Osteoblast (primary cell): ENCODE measurements at regions not wholly inside any gene's neighbourhood (a gene's known extent, or its start where the extent isn't known, plus 50 kb on each side); places are given as distances from the start of the nearest gene placed in this dataset.

Experiments used
- DNase-seq: peaks from one replicate; pipeline ENCODE4 v3.0.0; 2011; ENCODE audit warnings: low spot score, mixed read lengths; ENCODE audit not compliant: insufficient read length; ENCODE audit errors: missing footprints
- H2AFZ ChIP-seq: 2 replicates; pipeline ENCODE4 v1.6.0; 2011; ENCODE audit warnings: mild to moderate bottlenecking, low read length
- H3K27ac ChIP-seq: 2 replicates; pipeline ENCODE4 v1.5.1; 2011; ENCODE audit warnings: mild to moderate bottlenecking, low read depth, low read length, moderate library complexity
- H3K27me3 ChIP-seq: 2 replicates; pipeline ENCODE4 v1.6.0; 2012; ENCODE audit warnings: mild to moderate bottlenecking, control low read depth, inconsistent platforms, low read length, moderate library complexity; ENCODE audit not compliant: insufficient read depth
- H3K36me3 ChIP-seq: 2 replicates; pipeline ENCODE4 v1.5.1; 2011; ENCODE audit warnings: mild to moderate bottlenecking, low read length, control low read depth, moderate library complexity; ENCODE audit not compliant: insufficient read depth
- H3K4me1 ChIP-seq: 2 replicates; pipeline ENCODE4 v1.5.1; 2011; ENCODE audit warnings: mild to moderate bottlenecking, low read length, control low read depth, moderate library complexity; ENCODE audit not compliant: insufficient read depth
- H3K4me2 ChIP-seq: 2 replicates; pipeline ENCODE4 v1.6.0; 2011; ENCODE audit warnings: mild to moderate bottlenecking, low read length; ENCODE audit not compliant: insufficient read depth
- H3K4me3 ChIP-seq: fragments of 200-600 bp; sonication (generic); 3 replicates; pipeline ENCODE4 v1.5.1; 2012; ENCODE audit warnings: mild to moderate bottlenecking, low read length, inconsistent platforms; ENCODE audit not compliant: insufficient read depth
- H3K79me2 ChIP-seq: 2 replicates; pipeline ENCODE4 v1.6.0; 2012; ENCODE audit warnings: mild to moderate bottlenecking, low read length, control low read depth, inconsistent platforms; ENCODE audit not compliant: insufficient read depth
- H3K9me3 ChIP-seq: 2 replicates; pipeline ENCODE4 v1.5.1; 2011; ENCODE audit warnings: low read depth, low read length, control low read depth
- H4K20me1 ChIP-seq: 2 replicates; pipeline ENCODE4 v1.6.0; 2012; ENCODE audit warnings: mild to moderate bottlenecking, low read length, control low read depth; ENCODE audit not compliant: insufficient read depth
- CTCF ChIP-seq: IDR thresholded peaks from 2 replicates; pipeline ENCODE4 v1.5.1; 2011; ENCODE audit warnings: mild to moderate bottlenecking, low read depth, low read length, moderate library complexity; ENCODE audit errors: extremely low read depth

- DNase-seq, result no peak
- H3K4me3 ChIP-seq, result no peak overlapping the region
- H3K9me3 ChIP-seq, result no peaks in the 10 kb centered on the region
- no peaks in the 10 kb centered on the region for H3K79me2 ChIP-seq
- no peak overlapping the region for H3K27ac ChIP-seq
- no peaks in the 10 kb centered on the region for H3K36me3 ChIP-seq
- no peak for TF ChIP-seq CTCF
- no peaks in the 10 kb centered on the region for H4K20me1 ChIP-seq
- no peak overlapping the region for H2AFZ ChIP-seq
- no peaks in the 10 kb centered on the region for H3K4me1 ChIP-seq
- no peaks in the 10 kb centered on the region for H3K27me3 ChIP-seq
- no peak overlapping the region for H3K4me2 ChIP-seq
Observed at GRCh38 chr7:71005109-71005508, 126.8 kb upstream of the GALNT17 start.

- DNase-seq, result no peak
- Histone ChIP-seq H3K79me2 (no peaks in the 10 kb centered on the region), H3K4me2 (no peak overlapping the region), H3K27me3 (no peaks in the 10 kb centered on the region), H3K27ac (no peak overlapping the region), H3K36me3 (no peaks in the 10 kb centered on the region), H3K4me3 (no peak overlapping the region), H2AFZ (no peak overlapping the region), H3K4me1 (no peaks in the 10 kb centered on the region), H4K20me1 (no peaks in the 10 kb centered on the region), H3K9me3 (no peaks in the 10 kb centered on the region)
- no peak for TF ChIP-seq CTCF
Observed at GRCh38 chr7:71009636-71010035, 122.3 kb upstream of the GALNT17 start.

GRCh38 chr7:71015252-71015900 lies 116.6 kb upstream of the GALNT17 start:
- H3K79me2 ChIP-seq, result no peaks in the 10 kb centered on the region
- H3K4me2 ChIP-seq, result no peak overlapping the region
- no peak overlapping the region for H2AFZ ChIP-seq
- H4K20me1 ChIP-seq, result no peaks in the 10 kb centered on the region
- no peaks in the 10 kb centered on the region for H3K9me3 ChIP-seq
- H3K27ac ChIP-seq, result no peak overlapping the region
- no peak for TF ChIP-seq CTCF
- no peaks in the 10 kb centered on the region for H3K4me1 ChIP-seq
- H3K4me3 ChIP-seq, result no peak overlapping the region
- no peak for DNase-seq
- H3K36me3 ChIP-seq, result no peaks in the 10 kb centered on the region
- H3K27me3 ChIP-seq, result no peaks in the 10 kb centered on the region

GRCh38 chr7:71016401-71016800 lies 115.5 kb upstream of the GALNT17 start:
- no peak for DNase-seq
- Histone ChIP-seq H3K9me3 (no peaks in the 10 kb centered on the region), H4K20me1 (no peaks in the 10 kb centered on the region)

More at GRCh38 chr7:71016401-71016800, 115.5 kb upstream of the GALNT17 start:
- H3K27ac ChIP-seq, result no peak overlapping the region
- H2AFZ ChIP-seq, result no peak overlapping the region
- no peaks in the 10 kb centered on the region for H3K79me2 ChIP-seq
- H3K27me3 ChIP-seq, result no peaks in the 10 kb centered on the region
- H3K36me3 ChIP-seq, result no peaks in the 10 kb centered on the region
- H3K4me3 ChIP-seq, result no peak overlapping the region
- H3K4me2 ChIP-seq, result no peak overlapping the region
- TF ChIP-seq CTCF, result no peak
- H3K4me1 ChIP-seq, result no peaks in the 10 kb centered on the region
